Fibroblast of skin of left biceps (primary cell): ENCODE measurements at regions not wholly inside any gene's neighbourhood (a gene's known extent, or its start where the extent isn't known, plus 50 kb on each side); places are given as distances from the start of the nearest gene placed in this dataset.
"Not testable (repeated sequence)": the region's sequence is repeated elsewhere in the genome, so short reads cannot be mapped to it uniquely, and the experiment has no call there.

Experiments
- DNase-seq, 2 experiments: peaks; one replicate each; pipeline ENCODE4 v3.0.0-alpha.2; 2013; ENCODE audit warnings: low read depth in 2 of 2

- no peak for DNase-seq
Measured at GRCh38 chr22:22822106-22822505, 65.5 kb upstream of the IGLL5 start.

GRCh38 chr22:22822553-22822952 lies 65.1 kb upstream of the IGLL5 start:
- DNase-seq, result not testable (repeated sequence)

- DNase-seq, result no peak
Measured at GRCh38 chr22:22823131-22823810, 64.3 kb upstream of the IGLL5 start.

- DNase-seq, result no peak
Measured at GRCh38 chr22:22824340-22825212, 63.0 kb upstream of the IGLL5 start.

- no peak for DNase-seq
Measured at GRCh38 chr22:22825213-22825593, 62.4 kb upstream of the IGLL5 start.

GRCh38 chr22:22827187-22827939 lies 60.3 kb upstream of the IGLL5 start:
- DNase-seq, result no peak

GRCh38 chr22:22830193-22830592 lies 57.4 kb upstream of the IGLL5 start:
- DNase-seq, result no peak

GRCh38 chr22:22830957-22831688 lies 56.5 kb upstream of the IGLL5 start:
- no peak for DNase-seq

- DNase-seq, result no peak
Measured at GRCh38 chr22:22833059-22833458, 54.6 kb upstream of the IGLL5 start.

GRCh38 chr22:22833488-22833887 lies 54.1 kb upstream of the IGLL5 start:
- no peak for DNase-seq

GRCh38 chr22:22834204-22834603 lies 53.4 kb upstream of the IGLL5 start:
- no peak for DNase-seq

- no peak for DNase-seq
Measured at GRCh38 chr22:22834783-22835182, 52.8 kb upstream of the IGLL5 start.

GRCh38 chr22:22835242-22835641 lies 52.4 kb upstream of the IGLL5 start:
- no peak for DNase-seq

- DNase-seq, result no peak
Measured at GRCh38 chr22:22835771-22836291, 51.8 kb upstream of the IGLL5 start.

GRCh38 chr22:22836635-22837034 lies 51.0 kb upstream of the IGLL5 start:
- DNase-seq, result no peak
